Tibial nerve (tissue), 4 donors: ENCODE measurements at regions not wholly inside any gene's neighbourhood (a gene's known extent, or its start where the extent isn't known, plus 50 kb on each side); places are given as distances from the start of the nearest gene placed in this dataset.

Experiments
- DNase-seq, 2 donors: peaks; one replicate each; pipeline ENCODE4 v3.0.0-alpha.2; 2019; ENCODE audit warnings: low spot score in 2 of 2
- H3K27ac ChIP-seq, 4 donors: fragments of 200-600 bp; sonication (generic) in 3 of 4; one replicate each; pipeline ENCODE4 v1.5.1; 2017 to 2019; ENCODE audit warnings: mild to moderate bottlenecking in 1 of 4
- H3K27me3 ChIP-seq, 2 donors: fragments of 200-600 bp; sonication (generic) in 1 of 2; one replicate each; pipeline versions ENCODE4 v1.5.1 to v1.6.0; 2017 to 2019
- H3K36me3 ChIP-seq, 3 donors: fragments of 200-600 bp; sonication (generic); one replicate each; pipeline ENCODE4 v1.5.1; 2018 to 2019
- H3K4me1 ChIP-seq, 4 donors: fragments of 200-600 bp; sonication (generic) in 3 of 4; one replicate each; pipeline ENCODE4 v1.5.1; 2017 to 2019
- H3K4me3 ChIP-seq, 4 donors: fragments of 200-600 bp; sonication (generic) in 3 of 4; one replicate each; pipeline ENCODE4 v1.5.1; 2017 to 2019; ENCODE audit warnings: mild to moderate bottlenecking in 1 of 4, moderate library complexity in 1 of 4
- H3K9me3 ChIP-seq, 4 donors: fragments of 200-600 bp; sonication (generic) in 3 of 4; one replicate each; pipeline ENCODE4 v1.5.1; 2017 to 2019
- CTCF ChIP-seq, 5 experiments: fragments of 200-600 bp in 3 of 5; fragments of 450-650 bp in 2 of 5; sonication (generic) in 3 of 5; IDR thresholded peaks; one replicate each; pipeline ENCODE4 v1.5.1; 2016 to 2019; ENCODE audit warnings: antibody characterized with exemption in 5 of 5, mild to moderate bottlenecking in 3 of 5, moderate library complexity in 2 of 5
- EP300 ChIP-seq, 2 donors: sonication (generic); formaldehyde crosslinking; IDR thresholded peaks; one replicate each; pipeline ENCODE4 v1.6.1; 2017; ENCODE audit warnings: antibody characterized with exemption in 2 of 2, mild to moderate bottlenecking in 1 of 2
- POLR2A ChIP-seq, 2 donors: fragments of 450-650 bp; IDR thresholded peaks; one replicate each; pipeline ENCODE4 v1.6.1; 2017; ENCODE audit warnings: antibody characterized with exemption in 2 of 2, mild to moderate bottlenecking in 2 of 2, moderate library complexity in 2 of 2
- WGBS, 2 donors: methylation state at CpG; one replicate each; pipeline ENCODE4 v1.1.5; 2018; 5-methylcytosine and 5-hydroxymethylcytosine counted together

DNA sequence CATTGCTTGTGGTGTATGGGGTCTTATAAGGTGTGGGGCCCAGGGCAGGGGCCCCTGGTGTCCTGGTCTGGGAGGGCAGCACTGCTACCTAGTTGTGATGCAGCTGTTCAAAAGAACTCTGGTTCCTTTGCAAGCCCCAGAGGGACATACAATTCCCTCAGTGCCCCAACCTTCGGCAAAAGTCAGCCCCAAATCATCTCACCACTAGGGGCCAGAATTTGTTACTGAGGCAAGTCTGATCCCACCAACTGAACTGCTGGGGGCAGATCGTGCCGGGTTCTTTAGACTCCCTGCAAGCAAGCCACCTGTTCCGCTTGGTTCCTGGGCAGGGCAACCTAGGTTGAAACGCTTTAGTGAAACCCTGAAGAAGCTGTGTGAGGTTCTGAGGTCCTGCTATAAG is 180.1 kb upstream of the S100G start:
- DNase-seq = no peak
- no peaks in the 10 kb centered on the region for H3K36me3 ChIP-seq
- H3K4me1 ChIP-seq = no peaks in the 10 kb centered on the region
- no peak for TF ChIP-seq POLR2A (IDR thresholded peaks at IDR 0.05)
- TF ChIP-seq CTCF (IDR thresholded peaks at IDR 0.05) = no peak
- TF ChIP-seq EP300 (IDR thresholded peaks at IDR 0.05) = no peak
- H3K27ac ChIP-seq = no peak overlapping the region
- H3K27me3 ChIP-seq = no peaks in the 10 kb centered on the region
- no peaks in the 10 kb centered on the region for H3K9me3 ChIP-seq
- 87% methylated on average over 5 of the region's 5 CpGs; no CpG with 5 or more reads in 1 of the 2 donors for WGBS, 2 donors
- H3K4me3 ChIP-seq = no peak overlapping the region

GRCh38 chrX:16472345-16472744 is 177.6 kb upstream of the S100G start:
- no peaks in the 10 kb centered on the region for H3K36me3 ChIP-seq
- no peaks in the 10 kb centered on the region for H3K27me3 ChIP-seq
- TF ChIP-seq EP300 (IDR thresholded peaks at IDR 0.05) = no peak
- no peak for TF ChIP-seq CTCF (IDR thresholded peaks at IDR 0.05)
- no peak for TF ChIP-seq POLR2A (IDR thresholded peaks at IDR 0.05)
- H3K9me3 ChIP-seq = no peaks in the 10 kb centered on the region
- H3K4me1 ChIP-seq = no peaks in the 10 kb centered on the region
- 90 to 94% methylated on average over 1 of the region's 1 CpG for WGBS, 2 donors
- DNase-seq = no peak
- no peak overlapping the region for H3K27ac ChIP-seq
- no peak overlapping the region for H3K4me3 ChIP-seq

DNA sequence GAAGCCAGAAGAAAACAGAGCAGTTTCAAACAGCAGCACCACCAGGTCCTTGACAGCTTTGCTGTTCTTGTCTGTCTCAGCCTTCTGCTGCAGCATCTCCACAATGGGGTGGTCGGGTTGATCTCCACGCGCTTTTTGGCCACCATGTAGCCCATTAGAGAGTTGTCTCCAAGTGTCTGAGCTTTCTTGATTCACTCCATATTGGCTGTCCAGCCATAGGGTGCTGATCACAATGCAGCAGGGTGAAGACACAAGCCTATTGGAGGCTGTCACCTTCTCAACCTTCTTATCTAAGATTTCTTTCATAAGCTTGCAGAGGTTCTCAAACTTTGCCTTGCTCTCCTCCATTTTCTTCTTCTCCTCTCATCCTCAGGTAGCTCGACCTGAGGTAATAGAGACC is 175.4 kb upstream of the S100G start:
- Histone ChIP-seq H3K9me3 (no peaks in the 10 kb centered on the region), H3K4me1 (no peaks in the 10 kb centered on the region), H3K4me3 (no peak overlapping the region), H3K27me3 (no peaks in the 10 kb centered on the region), H3K36me3 (no peaks in the 10 kb centered on the region), H3K27ac (no peak overlapping the region)
- no peak for TF ChIP-seq CTCF (IDR thresholded peaks at IDR 0.05)
- TF ChIP-seq POLR2A (IDR thresholded peaks at IDR 0.05) = no peak
- TF ChIP-seq EP300 (IDR thresholded peaks at IDR 0.05) = no peak
- DNase-seq = no peak
- 88 to 92% methylated on average over 3 to 4 of the region's 4 CpGs for WGBS, 2 donors

DNA sequence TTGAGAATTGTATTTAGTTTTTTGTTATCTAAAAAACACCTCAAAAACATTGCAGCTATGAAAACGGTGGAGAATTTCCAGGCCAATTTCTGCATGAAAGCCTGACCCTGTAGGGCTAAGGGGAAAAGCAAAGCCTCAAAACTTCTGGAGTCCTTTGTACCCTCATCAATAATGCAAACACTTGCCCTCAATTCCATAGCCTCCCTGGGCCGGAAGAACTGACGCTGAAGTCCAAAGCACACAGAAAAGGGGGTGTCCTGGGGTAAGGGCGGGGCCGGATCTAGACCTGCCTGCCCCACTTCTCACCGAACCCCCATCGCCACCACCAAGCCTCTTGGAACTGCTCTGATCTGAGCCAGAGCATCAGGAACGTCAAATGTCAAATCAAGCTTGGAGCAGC is 173.9 kb upstream of the S100G start:
- H3K4me3 ChIP-seq = no peak overlapping the region
- DNase-seq = no peak
- no peak overlapping the region for H3K27ac ChIP-seq
- TF ChIP-seq CTCF (IDR thresholded peaks at IDR 0.05) (no peak), POLR2A (IDR thresholded peaks at IDR 0.05) (no peak), EP300 (IDR thresholded peaks at IDR 0.05) (no peak)
- H3K9me3 ChIP-seq = no peaks in the 10 kb centered on the region
- 87 to 89% methylated on average over 8 of the region's 8 CpGs for WGBS, 2 donors
- H3K36me3 ChIP-seq = no peaks in the 10 kb centered on the region
- no peaks in the 10 kb centered on the region for H3K4me1 ChIP-seq
- no peaks in the 10 kb centered on the region for H3K27me3 ChIP-seq

DNA sequence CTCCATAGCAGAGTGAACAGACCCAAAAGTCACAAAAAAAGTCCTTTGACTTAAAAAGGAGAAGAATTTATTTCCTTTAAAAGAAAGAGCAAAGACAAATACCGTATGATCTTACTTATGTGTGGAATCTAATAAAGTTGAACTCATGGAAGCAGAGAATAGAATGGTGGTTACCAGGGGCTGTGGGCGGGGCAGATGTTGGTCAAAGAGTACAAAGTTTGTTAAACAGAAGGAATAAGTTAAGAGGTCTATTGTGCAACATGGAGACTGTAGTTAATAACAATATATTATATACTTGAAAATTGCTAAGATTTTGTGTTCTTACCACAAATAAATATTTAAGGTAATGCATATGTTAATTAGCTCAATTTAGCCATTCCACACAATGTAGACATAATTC is 173.3 kb upstream of the S100G start:
- no peak for DNase-seq
- Histone ChIP-seq H3K36me3 (no peaks in the 10 kb centered on the region), H3K27me3 (no peaks in the 10 kb centered on the region), H3K4me1 (no peaks in the 10 kb centered on the region), H3K4me3 (no peak overlapping the region), H3K9me3 (no peaks in the 10 kb centered on the region), H3K27ac (no peak overlapping the region)
- no peak for TF ChIP-seq POLR2A (IDR thresholded peaks at IDR 0.05)
- no peak for TF ChIP-seq EP300 (IDR thresholded peaks at IDR 0.05)
- TF ChIP-seq CTCF (IDR thresholded peaks at IDR 0.05) = no peak
- WGBS, 2 donors = 81 to 92% methylated on average over 2 of the region's 2 CpGs
